ENCODE measurements at regions not wholly inside any gene's neighbourhood (a gene's known extent, or its start where the extent isn't known, plus 50 kb on each side); places are given as distances from the start of the nearest gene placed in this dataset.

DNA sequence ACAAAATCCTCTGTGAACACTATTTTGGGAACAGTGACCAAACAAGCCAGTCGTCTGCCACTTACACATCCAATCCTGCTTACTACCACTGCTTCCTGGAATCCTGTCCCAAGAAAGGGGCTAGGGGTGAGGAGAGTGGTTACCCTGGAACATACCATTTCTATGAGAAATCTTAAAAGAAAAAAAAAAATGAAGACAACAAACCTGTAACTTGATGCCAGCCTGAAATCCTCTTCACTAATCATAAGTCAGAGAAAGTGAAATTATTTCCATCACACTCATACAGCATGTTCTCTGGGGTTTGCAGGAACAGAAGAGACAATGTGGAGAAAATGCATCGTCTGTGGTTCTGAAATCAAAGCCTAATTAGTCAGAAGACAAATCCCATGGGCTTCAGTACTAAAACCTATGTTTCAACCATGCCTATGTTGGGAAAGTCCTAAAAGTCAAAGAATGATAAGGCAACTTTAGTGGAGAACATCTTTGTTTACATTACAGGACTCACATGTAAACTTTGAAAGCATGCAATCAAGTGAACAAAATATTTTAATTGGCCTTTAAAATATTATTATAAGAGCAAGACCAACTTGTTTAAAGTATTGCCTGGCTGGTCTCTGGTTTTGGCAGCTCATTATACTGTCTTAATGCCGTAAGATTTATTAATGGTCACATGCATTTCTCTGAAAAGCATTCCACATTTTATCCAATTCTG, 220.7 kb downstream of the LTN1 start:
- Histone ChIP-seq H3K36me3 (ENCODE audit: control insufficient read depth in 2 of 2, extremely low read depth in 1 of 2, insufficient read depth in 2 of 2, low read length in 2 of 2) (no peaks in the 10 kb centered on the region), H3K9ac (ENCODE audit: control insufficient read depth, extremely low read depth, insufficient read depth, low read length) (no peak overlapping the region), H3K79me2 (ENCODE audit: control insufficient read depth, insufficient read depth, low read length) (no peaks in the 10 kb centered on the region), H3K27ac (ENCODE audit: control insufficient read depth, insufficient read depth, low read length) (no peak overlapping the region), H3K9me3 (ENCODE audit: control insufficient read depth, low read depth, low read length) (no peaks in the 10 kb centered on the region), H3K4me1 (ENCODE audit: control insufficient read depth, extremely low read depth, insufficient read depth, low read length) (no peaks in the 10 kb centered on the region), H2AFZ (ENCODE audit: control insufficient read depth, low read length) (no peak overlapping the region), H3K4me3 (ENCODE audit: control insufficient read depth in 2 of 3, extremely low read depth in 1 of 3, insufficient read depth in 2 of 3, low read depth in 1 of 3, low read length in 3 of 3) (no peak overlapping the region), H4K20me1 (ENCODE audit: control insufficient read depth, extremely low read depth, insufficient read depth, low read length) (no peaks in the 10 kb centered on the region), H3K9me1 (ENCODE audit: control insufficient read depth, extremely low read depth, insufficient read depth, low read length) (no peaks in the 10 kb centered on the region), H3K4me2 (ENCODE audit: control insufficient read depth, extremely low read depth, insufficient read depth, low read depth, low read length) (no peak overlapping the region), H3K27me3 (ENCODE audit: control insufficient read depth, extremely low read depth, insufficient read depth, low read length) (no peaks in the 10 kb centered on the region)
- DNase-seq (ENCODE audit: low read depth, low spot score) (no peak), FAIRE-seq (no peak)
- TF ChIP-seq EZH2 (IDR thresholded peaks at IDR 0.05; ENCODE audit: low read length): no peak
- TF ChIP-seq, protein P1, sequence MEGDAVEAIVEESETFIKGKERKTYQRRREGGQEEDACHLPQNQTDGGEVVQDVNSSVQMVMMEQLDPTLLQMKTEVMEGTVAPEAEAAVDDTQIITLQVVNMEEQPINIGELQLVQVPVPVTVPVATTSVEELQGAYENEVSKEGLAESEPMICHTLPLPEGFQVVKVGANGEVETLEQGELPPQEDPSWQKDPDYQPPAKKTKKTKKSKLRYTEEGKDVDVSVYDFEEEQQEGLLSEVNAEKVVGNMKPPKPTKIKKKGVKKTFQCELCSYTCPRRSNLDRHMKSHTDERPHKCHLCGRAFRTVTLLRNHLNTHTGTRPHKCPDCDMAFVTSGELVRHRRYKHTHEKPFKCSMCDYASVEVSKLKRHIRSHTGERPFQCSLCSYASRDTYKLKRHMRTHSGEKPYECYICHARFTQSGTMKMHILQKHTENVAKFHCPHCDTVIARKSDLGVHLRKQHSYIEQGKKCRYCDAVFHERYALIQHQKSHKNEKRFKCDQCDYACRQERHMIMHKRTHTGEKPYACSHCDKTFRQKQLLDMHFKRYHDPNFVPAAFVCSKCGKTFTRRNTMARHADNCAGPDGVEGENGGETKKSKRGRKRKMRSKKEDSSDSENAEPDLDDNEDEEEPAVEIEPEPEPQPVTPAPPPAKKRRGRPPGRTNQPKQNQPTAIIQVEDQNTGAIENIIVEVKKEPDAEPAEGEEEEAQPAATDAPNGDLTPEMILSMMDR (optimal IDR thresholded peaks at IDR 0.05 in 1 of 3, IDR thresholded peaks at IDR 0.05 in 1 of 3, conservative IDR thresholded peaks at IDR 0.05 in 1 of 3; ENCODE audit: extremely low read depth in 1 of 3, insufficient read depth in 2 of 3, low read length in 3 of 3): no peak
- dilution Hi-C loops (cut with MboI; ENCODE audit: extremely low pct_ligation_motif_present, low sequenced_read_pairs): no loop called here

GRCh38 chr21:28770867-28771661, 221.6 kb downstream of the LTN1 start:
- Histone ChIP-seq H3K79me2 (ENCODE audit: control insufficient read depth, insufficient read depth, low read length) (no peaks in the 10 kb centered on the region), H3K27ac (ENCODE audit: control insufficient read depth, insufficient read depth, low read length) (no peak overlapping the region), H2AFZ (ENCODE audit: control insufficient read depth, low read length) (no peak overlapping the region), H3K4me3 (ENCODE audit: control insufficient read depth in 2 of 3, extremely low read depth in 1 of 3, insufficient read depth in 2 of 3, low read depth in 1 of 3, low read length in 3 of 3) (no peak overlapping the region), H3K9ac (ENCODE audit: control insufficient read depth, extremely low read depth, insufficient read depth, low read length) (no peak overlapping the region), H3K4me2 (ENCODE audit: control insufficient read depth, extremely low read depth, insufficient read depth, low read depth, low read length) (no peak overlapping the region), H4K20me1 (ENCODE audit: control insufficient read depth, extremely low read depth, insufficient read depth, low read length) (no peaks in the 10 kb centered on the region), H3K36me3 (ENCODE audit: control insufficient read depth in 2 of 2, extremely low read depth in 1 of 2, insufficient read depth in 2 of 2, low read length in 2 of 2) (no peaks in the 10 kb centered on the region), H3K9me1 (ENCODE audit: control insufficient read depth, extremely low read depth, insufficient read depth, low read length) (no peaks in the 10 kb centered on the region), H3K9me3 (ENCODE audit: control insufficient read depth, low read depth, low read length) (no peaks in the 10 kb centered on the region), H3K27me3 (ENCODE audit: control insufficient read depth, extremely low read depth, insufficient read depth, low read length) (no peaks in the 10 kb centered on the region), H3K4me1 (ENCODE audit: control insufficient read depth, extremely low read depth, insufficient read depth, low read length) (no peaks in the 10 kb centered on the region)
- DNase-seq (ENCODE audit: low read depth, low spot score): no peak
- dilution Hi-C loops (cut with MboI; ENCODE audit: extremely low pct_ligation_motif_present, low sequenced_read_pairs): no loop called here
- no peak for FAIRE-seq
- no peak for TF ChIP-seq EZH2 (IDR thresholded peaks at IDR 0.05; ENCODE audit: low read length)
- TF ChIP-seq, protein P1 (optimal IDR thresholded peaks at IDR 0.05 in 1 of 3, IDR thresholded peaks at IDR 0.05 in 1 of 3, conservative IDR thresholded peaks at IDR 0.05 in 1 of 3; ENCODE audit: extremely low read depth in 1 of 3, insufficient read depth in 2 of 3, low read length in 3 of 3): no peak
